RCC 7860 (cell line): ENCODE measurements at regions not wholly inside any gene's neighbourhood (a gene's known extent, or its start where the extent isn't known, plus 50 kb on each side); places are given as distances from the start of the nearest gene placed in this dataset.

Experiments used
- DNase-seq: peaks from one replicate; pipeline ENCODE4 v3.0.0-alpha.2; 2015; ENCODE audit warnings: low spot score
- FAIRE-seq: peaks from 2 replicates; lab custom pipeline; 2012; peaks lifted over from hg19 to GRCh38; lab: Jason Lieb, UNC

- DNase-seq (no peak), FAIRE-seq (no peak)
Measured at GRCh38 chr13:104875038-104875754, 1660.3 kb downstream of the EFNB2 start.

GRCh38 chr13:104872153-104872552 is 1663.3 kb downstream of the EFNB2 start:
- FAIRE-seq = no peak
- no peak for DNase-seq

- FAIRE-seq (no peak), DNase-seq (no peak)
Measured at GRCh38 chr13:104871456-104871855, 1664.0 kb downstream of the EFNB2 start.

GRCh38 chr13:104869501-104869900 is 1666.0 kb downstream of the EFNB2 start:
- DNase-seq = no peak

GRCh38 chr13:104868806-104869205 is 1666.7 kb downstream of the EFNB2 start:
- DNase-seq (no peak), FAIRE-seq (no peak)

More at GRCh38 chr13:104869501-104869900, 1666.0 kb downstream of the EFNB2 start:
- FAIRE-seq = no peak

GRCh38 chr13:104855581-104855980 is 1679.9 kb downstream of the EFNB2 start:
- FAIRE-seq = no peak
- DNase-seq = no peak

- DNase-seq (no peak), FAIRE-seq (no peak)
Measured at GRCh38 chr13:104854698-104855097, 1680.8 kb downstream of the EFNB2 start.

GRCh38 chr13:104854007-104854406 is 1681.5 kb downstream of the EFNB2 start:
- DNase-seq (no peak), FAIRE-seq (no peak)

- no peak for DNase-seq
- no peak for FAIRE-seq
Measured at GRCh38 chr13:104847922-104848321, 1687.5 kb downstream of the EFNB2 start.

- DNase-seq = no peak
- FAIRE-seq = no peak
Measured at GRCh38 chr13:104843401-104843800, 1692.1 kb downstream of the EFNB2 start.

- FAIRE-seq (no peak), DNase-seq (no peak)
Measured at GRCh38 chr13:104841110-104841509, 1694.4 kb downstream of the EFNB2 start.

GRCh38 chr13:104837756-104838155 is 1697.7 kb downstream of the EFNB2 start:
- DNase-seq (no peak), FAIRE-seq (no peak)

GRCh38 chr13:104833221-104833620 is 1702.2 kb downstream of the EFNB2 start:
- FAIRE-seq (no peak), DNase-seq (no peak)

- DNase-seq = no peak
- FAIRE-seq = no peak
Measured at GRCh38 chr13:104832231-104832630, 1703.2 kb downstream of the EFNB2 start.

- no peak for FAIRE-seq
Measured at GRCh38 chr13:104831831-104832230, 1703.6 kb downstream of the EFNB2 start.

GRCh38 chr13:104823709-104824108 is 1711.8 kb downstream of the EFNB2 start:
- FAIRE-seq = no peak
- DNase-seq = no peak

More at GRCh38 chr13:104831831-104832230, 1703.6 kb downstream of the EFNB2 start:
- DNase-seq = no peak

- no peak for FAIRE-seq
- no peak for DNase-seq
Measured at GRCh38 chr13:104823071-104823470, 1712.4 kb downstream of the EFNB2 start.

GRCh38 chr13:104817271-104817670 is 1718.2 kb downstream of the EFNB2 start:
- no peak for DNase-seq
- no peak for FAIRE-seq

- FAIRE-seq = no peak
Measured at GRCh38 chr13:104816726-104817125, 1718.7 kb downstream of the EFNB2 start.

GRCh38 chr13:104810242-104810641 is 1725.2 kb downstream of the EFNB2 start:
- FAIRE-seq = no peak
- DNase-seq = no peak

More at GRCh38 chr13:104816726-104817125, 1718.7 kb downstream of the EFNB2 start:
- no peak for DNase-seq

GRCh38 chr13:104809483-104809882 is 1726.0 kb downstream of the EFNB2 start:
- FAIRE-seq (no peak), DNase-seq (no peak)

- FAIRE-seq = no peak
- no peak for DNase-seq
Measured at GRCh38 chr13:104805346-104805745, 1730.1 kb downstream of the EFNB2 start.

GRCh38 chr13:104799152-104799551 is 1732.9 kb upstream of the SLC10A2 start:
- DNase-seq (no peak), FAIRE-seq (no peak)
